ENCODE measurements at regions not wholly inside any gene's neighbourhood (a gene's known extent, or its start where the extent isn't known, plus 50 kb on each side); places are given as distances from the start of the nearest gene placed in this dataset.

DNA sequence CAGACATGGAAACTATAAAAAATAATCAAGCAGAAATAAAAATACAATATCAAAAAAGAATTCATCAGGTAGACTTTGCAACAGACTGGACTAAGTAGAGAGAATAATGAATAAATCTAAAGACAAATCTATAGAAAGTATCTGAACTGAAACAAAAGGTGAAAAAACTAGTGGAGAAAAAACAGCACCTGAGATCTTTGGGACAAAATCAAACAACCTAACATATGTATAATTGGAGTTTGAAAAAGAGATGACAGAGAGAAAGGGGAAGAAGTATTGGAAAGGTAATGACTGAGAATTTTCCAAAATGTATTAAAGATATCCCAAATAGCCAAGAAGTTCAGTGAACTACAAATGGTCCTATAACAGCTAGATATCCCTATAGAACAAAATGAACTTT is 245.4 kb downstream of the IPO8 start:
- TF ChIP-seq, protein P1, sequence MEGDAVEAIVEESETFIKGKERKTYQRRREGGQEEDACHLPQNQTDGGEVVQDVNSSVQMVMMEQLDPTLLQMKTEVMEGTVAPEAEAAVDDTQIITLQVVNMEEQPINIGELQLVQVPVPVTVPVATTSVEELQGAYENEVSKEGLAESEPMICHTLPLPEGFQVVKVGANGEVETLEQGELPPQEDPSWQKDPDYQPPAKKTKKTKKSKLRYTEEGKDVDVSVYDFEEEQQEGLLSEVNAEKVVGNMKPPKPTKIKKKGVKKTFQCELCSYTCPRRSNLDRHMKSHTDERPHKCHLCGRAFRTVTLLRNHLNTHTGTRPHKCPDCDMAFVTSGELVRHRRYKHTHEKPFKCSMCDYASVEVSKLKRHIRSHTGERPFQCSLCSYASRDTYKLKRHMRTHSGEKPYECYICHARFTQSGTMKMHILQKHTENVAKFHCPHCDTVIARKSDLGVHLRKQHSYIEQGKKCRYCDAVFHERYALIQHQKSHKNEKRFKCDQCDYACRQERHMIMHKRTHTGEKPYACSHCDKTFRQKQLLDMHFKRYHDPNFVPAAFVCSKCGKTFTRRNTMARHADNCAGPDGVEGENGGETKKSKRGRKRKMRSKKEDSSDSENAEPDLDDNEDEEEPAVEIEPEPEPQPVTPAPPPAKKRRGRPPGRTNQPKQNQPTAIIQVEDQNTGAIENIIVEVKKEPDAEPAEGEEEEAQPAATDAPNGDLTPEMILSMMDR (IDR thresholded peaks at IDR 0.05 in 4 of 5, conservative IDR thresholded peaks at IDR 0.05 in 1 of 5): no peak
- TF ChIP-seq POLR2A (IDR thresholded peaks at IDR 0.05): no peak
